Trophoblast cell (in vitro differentiated cells and primary cell): ENCODE measurements at regions not wholly inside any gene's neighbourhood (a gene's known extent, or its start where the extent isn't known, plus 50 kb on each side); places are given as distances from the start of the nearest gene placed in this dataset.

Experiments used
- DNase-seq, 2 donors: peaks; one replicate each; pipeline ENCODE4 v3.0.0-alpha.2; 2016
- H2AFZ ChIP-seq: 2 replicates; pipeline ENCODE4 v1.6.1; 2013; ENCODE audit warnings: low read length, moderate library complexity, mild to moderate bottlenecking; ENCODE audit not compliant: insufficient read depth, poor library complexity
- H2AK5ac ChIP-seq: 2 replicates; pipeline ENCODE4 v1.6.1; 2013; ENCODE audit warnings: mild to moderate bottlenecking, low read length
- H2BK120ac ChIP-seq: 2 replicates; pipeline ENCODE4 v1.6.1; 2013; ENCODE audit warnings: low read length, mild to moderate bottlenecking, moderate library complexity; ENCODE audit not compliant: insufficient read depth, poor library complexity
- H2BK12ac ChIP-seq: 2 replicates; pipeline ENCODE4 v1.6.1; 2013; ENCODE audit warnings: mild to moderate bottlenecking, low read length, moderate library complexity
- H2BK5ac ChIP-seq: 2 replicates; pipeline ENCODE4 v1.6.1; 2013; ENCODE audit warnings: low read length, low read depth, moderate library complexity, mild to moderate bottlenecking; ENCODE audit not compliant: poor library complexity
- H3K14ac ChIP-seq: 2 replicates; pipeline ENCODE4 v1.6.1; 2013; ENCODE audit warnings: mild to moderate bottlenecking, low read length
- H3K18ac ChIP-seq: 2 replicates; pipeline ENCODE4 v1.6.1; 2013; ENCODE audit warnings: mild to moderate bottlenecking, low read length
- H3K23ac ChIP-seq: 2 replicates; pipeline ENCODE4 v1.6.1; 2013; ENCODE audit warnings: low read length
- H3K27ac ChIP-seq: 2 replicates; pipeline ENCODE4 v1.5.1; 2013; ENCODE audit warnings: low read depth, mild to moderate bottlenecking, inconsistent platforms, low read length, moderate library complexity
- H3K27me3 ChIP-seq: 2 replicates; pipeline ENCODE4 v1.6.1; 2013; ENCODE audit warnings: inconsistent platforms, mild to moderate bottlenecking, low read length, moderate library complexity; ENCODE audit not compliant: insufficient read depth
- H3K36me3 ChIP-seq, 2 experiments: 1 replicate in 1 of 2; 2 replicates in 1 of 2; pipeline ENCODE4 v1.6.1; 2013; ENCODE audit warnings: low read length in 2 of 2, mild to moderate bottlenecking in 2 of 2, moderate library complexity in 1 of 2; ENCODE audit not compliant: insufficient read depth in 2 of 2, control insufficient read depth in 1 of 2
- H3K4ac ChIP-seq: 2 replicates; pipeline ENCODE4 v1.6.1; 2013; ENCODE audit warnings: low read depth, mild to moderate bottlenecking, low read length, moderate library complexity
- H3K4me1 ChIP-seq, 2 experiments: 1 replicate in 1 of 2; 2 replicates in 1 of 2; pipeline ENCODE4 v1.6.1; 2013; ENCODE audit warnings: low read length in 2 of 2, mild to moderate bottlenecking in 2 of 2, moderate library complexity in 1 of 2; ENCODE audit not compliant: insufficient read depth in 2 of 2, control insufficient read depth in 1 of 2
- H3K4me2 ChIP-seq: 2 replicates; pipeline ENCODE4 v1.6.1; 2013; ENCODE audit warnings: inconsistent platforms, mild to moderate bottlenecking, low read length, moderate library complexity
- H3K4me3 ChIP-seq: 2 replicates; pipeline ENCODE4 v1.5.1; 2013; ENCODE audit warnings: mild to moderate bottlenecking, low read depth, low read length, inconsistent platforms
- H3K79me1 ChIP-seq: one replicate; pipeline ENCODE4 v1.6.1; 2013; ENCODE audit warnings: low read length
- H3K79me2 ChIP-seq: 2 replicates; pipeline ENCODE4 v1.6.1; 2013; ENCODE audit warnings: low read length, mild to moderate bottlenecking; ENCODE audit not compliant: control insufficient read depth, insufficient read depth, poor library complexity
- H3K9ac ChIP-seq: 2 replicates; pipeline ENCODE4 v1.6.1; 2013; ENCODE audit warnings: mild to moderate bottlenecking, low read length
- H3K9me3 ChIP-seq: 2 replicates; pipeline ENCODE4 v1.6.1; 2013; ENCODE audit warnings: low read depth, mild to moderate bottlenecking, control low read depth, inconsistent platforms, low read length; ENCODE audit not compliant: insufficient read depth
- H4K12ac ChIP-seq: 2 replicates; pipeline ENCODE4 v1.6.1; 2013; ENCODE audit warnings: low read depth, mild to moderate bottlenecking, low read length, moderate library complexity
- H4K8ac ChIP-seq: 2 replicates; pipeline ENCODE4 v1.6.1; 2013; ENCODE audit warnings: low read depth, mild to moderate bottlenecking, low read length, moderate library complexity
- H4K91ac ChIP-seq: one replicate; pipeline ENCODE4 v1.6.1; 2013; ENCODE audit warnings: low read depth, mild to moderate bottlenecking, low read length, moderate library complexity
- WGBS: extraction: QIAGEN DNeasy Blood & Tissue Kit; methylation state at CpG from one replicate; pipeline ENCODE4 v1.1.7; 2013; ENCODE audit warnings: missing lambda C conversion rate; ENCODE audit not compliant: insufficient read length, insufficient coverage; ENCODE audit errors: extremely low coverage; 5-methylcytosine and 5-hydroxymethylcytosine counted together

GRCh38 chr1:118618618-118619340 is 369.4 kb downstream of the TBX15 start:
- no peak overlapping the region for H3K9ac ChIP-seq
- H3K18ac ChIP-seq: no peak overlapping the region
- H3K4ac ChIP-seq: no peak overlapping the region
- no peak overlapping the region for H3K27ac ChIP-seq
- no peak overlapping the region for H2AFZ ChIP-seq
- H4K91ac ChIP-seq: peak overlapping the region; percentile 39
- H3K23ac ChIP-seq: no peak overlapping the region
- H3K79me1 ChIP-seq: peaks cover 2% of the 10 kb centered on the region
- no peaks in the 10 kb centered on the region for H3K9me3 ChIP-seq
- H2BK5ac ChIP-seq: no peak overlapping the region
- no peak overlapping the region for H2BK12ac ChIP-seq
- H3K4me3 ChIP-seq: no peak overlapping the region
- H3K36me3 ChIP-seq: no peaks in the 10 kb centered on the region
- no peaks in the 10 kb centered on the region for H3K27me3 ChIP-seq
- no peak overlapping the region for H3K14ac ChIP-seq
- no peaks in the 10 kb centered on the region for H3K4me1 ChIP-seq
- WGBS: no CpG with 5 or more reads among the region's 3 CpGs
- no peak overlapping the region for H4K12ac ChIP-seq
- no peak for DNase-seq
- no peak overlapping the region for H3K4me2 ChIP-seq
- no peaks in the 10 kb centered on the region for H3K79me2 ChIP-seq
- no peak overlapping the region for H2AK5ac ChIP-seq
- H2BK120ac ChIP-seq: no peak overlapping the region
- no peak overlapping the region for H4K8ac ChIP-seq

DNA sequence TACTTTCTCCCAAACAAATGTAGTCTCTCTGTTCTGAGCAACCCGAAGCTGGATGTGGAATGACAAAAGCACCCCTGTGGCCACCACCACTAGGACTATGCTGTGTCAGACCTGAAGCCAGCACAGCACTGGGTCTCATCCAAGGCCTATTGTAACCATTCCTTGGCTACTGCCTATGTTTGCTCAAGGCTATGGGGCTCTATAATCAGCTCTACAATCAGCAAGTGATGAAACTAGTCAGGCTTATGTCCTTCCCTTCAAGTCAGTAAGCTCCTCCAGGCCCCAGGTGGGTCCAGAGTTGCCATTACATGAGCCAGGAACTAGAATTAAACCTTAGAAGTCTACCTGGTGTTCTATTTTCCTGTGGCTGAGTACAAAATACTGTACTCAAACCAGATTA is 370.2 kb downstream of the TBX15 start:
- no peak overlapping the region for H2AFZ ChIP-seq
- H2BK5ac ChIP-seq: no peak overlapping the region
- no peaks in the 10 kb centered on the region for H3K79me2 ChIP-seq
- H3K9me3 ChIP-seq: no peaks in the 10 kb centered on the region
- no peak overlapping the region for H3K9ac ChIP-seq
- no peak overlapping the region for H3K4me3 ChIP-seq
- DNase-seq: peak in 1 of 2 donors; percentile 6
- no peak overlapping the region for H4K8ac ChIP-seq
- H3K36me3 ChIP-seq: no peaks in the 10 kb centered on the region
- no peak overlapping the region for H3K14ac ChIP-seq
- no peak overlapping the region for H4K12ac ChIP-seq
- WGBS: no CpG with 5 or more reads among the region's 1 CpG
- H3K27ac ChIP-seq: no peak overlapping the region
- H3K23ac ChIP-seq: no peak overlapping the region
- no peak overlapping the region for H4K91ac ChIP-seq
- no peak overlapping the region for H2BK120ac ChIP-seq
- no peak overlapping the region for H2AK5ac ChIP-seq
- H3K27me3 ChIP-seq: no peaks in the 10 kb centered on the region
- H3K79me1 ChIP-seq: peaks cover 2% of the 10 kb centered on the region
- H3K4ac ChIP-seq: no peak overlapping the region
- H3K4me2 ChIP-seq: no peak overlapping the region
- H2BK12ac ChIP-seq: no peak overlapping the region
- H3K18ac ChIP-seq: no peak overlapping the region
- no peaks in the 10 kb centered on the region for H3K4me1 ChIP-seq

DNA sequence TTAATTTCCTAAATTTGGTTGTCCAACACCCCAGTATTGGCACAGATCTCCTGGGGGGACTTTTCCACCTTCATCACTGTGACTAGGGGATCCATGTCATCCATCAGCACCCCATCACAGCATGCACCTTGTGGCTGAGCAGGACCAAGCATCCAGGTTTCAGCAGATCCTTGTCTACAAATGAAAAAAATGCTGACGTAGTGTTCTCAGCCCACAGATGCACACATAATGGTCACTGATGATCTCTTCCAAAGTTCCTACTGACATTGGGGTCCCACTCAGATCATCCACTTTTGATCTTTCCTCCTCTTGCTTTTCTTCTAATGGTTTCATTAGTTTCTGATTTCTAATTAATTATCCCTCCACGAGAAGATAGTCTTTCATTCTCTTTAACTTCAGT is 373.1 kb downstream of the TBX15 start:
- Histone ChIP-seq H3K79me2 (no peaks in the 10 kb centered on the region), H2AK5ac (no peak overlapping the region), H2BK5ac (no peak overlapping the region), H3K9ac (no peak overlapping the region), H3K27ac (no peak overlapping the region), H3K14ac (no peak overlapping the region), H2AFZ (no peak overlapping the region), H3K79me1 (peaks cover 2% of the 10 kb centered on the region), H2BK120ac (no peak overlapping the region), H3K4me2 (no peak overlapping the region), H3K9me3 (no peaks in the 10 kb centered on the region), H3K4me1 (no peaks in the 10 kb centered on the region), H3K4ac (no peak overlapping the region), H3K4me3 (no peak overlapping the region), H3K27me3 (no peaks in the 10 kb centered on the region), H3K18ac (no peak overlapping the region), H4K91ac (no peak overlapping the region), H4K12ac (no peak overlapping the region), H2BK12ac (no peak overlapping the region), H3K36me3 (no peaks in the 10 kb centered on the region), H4K8ac (no peak overlapping the region), H3K23ac (no peak overlapping the region)
- no CpG with 5 or more reads among the region's 2 CpGs for WGBS
- no peak for DNase-seq

- H3K4ac ChIP-seq: no peak overlapping the region
- no peaks in the 10 kb centered on the region for H3K36me3 ChIP-seq
- no peak overlapping the region for H2AK5ac ChIP-seq
- H3K9ac ChIP-seq: no peak overlapping the region
- H2BK120ac ChIP-seq: no peak overlapping the region
- peaks cover 3 to 9% of the 10 kb centered on the region in 2 experiments for H3K4me1 ChIP-seq
- no peak overlapping the region for H3K18ac ChIP-seq
- H4K91ac ChIP-seq: peak overlapping the region; percentile 54
- H3K23ac ChIP-seq: no peak overlapping the region
- no peaks in the 10 kb centered on the region for H3K27me3 ChIP-seq
- H3K9me3 ChIP-seq: no peaks in the 10 kb centered on the region
- no peak overlapping the region for H2BK5ac ChIP-seq
- H3K27ac ChIP-seq: peak overlapping the region; percentile 90
- no CpG with 5 or more reads among the region's 5 CpGs for WGBS
- no peak for DNase-seq
- no peaks in the 10 kb centered on the region for H3K79me2 ChIP-seq
- no peak overlapping the region for H4K8ac ChIP-seq
- no peak overlapping the region for H2AFZ ChIP-seq
- no peak overlapping the region for H4K12ac ChIP-seq
- no peak overlapping the region for H3K14ac ChIP-seq
- peaks cover 9% of the 10 kb centered on the region for H3K79me1 ChIP-seq
- no peak overlapping the region for H3K4me3 ChIP-seq
- no peak overlapping the region for H2BK12ac ChIP-seq
- no peak overlapping the region for H3K4me2 ChIP-seq
These were observed 398.8 kb downstream of the TBX15 start for GRCh38 chr1:118589238-118589846.
